HG03060 (cell line): ENCODE measurements at regions not wholly inside any gene's neighbourhood (a gene's known extent, or its start where the extent isn't known, plus 50 kb on each side); places are given as distances from the start of the nearest gene placed in this dataset.

Source experiments
- ATAC-seq: cut with Tn5 transposase; IDR thresholded peaks from one replicate; pipeline ENCODE4 v1.9.1; 2021; ENCODE audit warnings: low read depth, moderate number of reproducible peaks; ENCODE audit not compliant: unreplicated experiment

DNA sequence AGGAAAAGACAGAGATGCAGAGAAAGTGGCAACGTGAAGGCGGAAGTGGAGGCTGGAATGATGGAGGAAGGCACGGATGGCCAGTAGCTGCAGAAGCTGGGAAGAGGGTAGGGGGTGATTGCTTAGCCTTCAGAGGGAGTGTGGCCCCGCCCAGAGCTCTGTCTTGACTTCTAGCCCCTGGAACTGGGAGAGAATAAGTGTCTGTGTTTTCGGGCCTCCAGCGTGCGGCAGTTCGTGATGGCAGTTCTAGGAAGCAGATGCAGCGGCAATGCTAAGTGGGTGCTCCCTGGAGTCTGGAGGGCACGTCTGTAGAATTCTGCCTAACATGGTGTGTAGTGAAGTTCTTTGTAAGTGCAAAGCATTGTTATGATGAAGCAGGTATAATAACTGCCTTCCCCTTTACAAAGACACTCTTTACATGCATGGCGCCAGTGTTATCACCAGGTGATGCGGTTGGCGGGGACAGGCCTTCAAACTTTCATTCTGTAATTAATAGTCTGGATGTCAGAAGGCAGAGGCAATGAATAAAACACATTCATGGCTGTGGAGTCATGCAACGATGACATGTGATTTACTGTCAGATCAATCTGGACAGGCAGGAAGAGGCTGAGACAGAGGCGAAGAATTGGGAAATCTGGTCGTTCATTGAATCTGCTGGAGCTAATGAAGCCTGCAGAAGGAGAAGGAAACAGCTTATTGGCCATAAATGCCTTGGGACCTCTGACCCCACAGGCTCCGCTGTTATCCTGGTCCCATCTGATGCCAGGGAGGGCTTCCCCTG, 228.6 kb downstream of the GLRX3 start:
- ATAC-seq, result no peak

DNA sequence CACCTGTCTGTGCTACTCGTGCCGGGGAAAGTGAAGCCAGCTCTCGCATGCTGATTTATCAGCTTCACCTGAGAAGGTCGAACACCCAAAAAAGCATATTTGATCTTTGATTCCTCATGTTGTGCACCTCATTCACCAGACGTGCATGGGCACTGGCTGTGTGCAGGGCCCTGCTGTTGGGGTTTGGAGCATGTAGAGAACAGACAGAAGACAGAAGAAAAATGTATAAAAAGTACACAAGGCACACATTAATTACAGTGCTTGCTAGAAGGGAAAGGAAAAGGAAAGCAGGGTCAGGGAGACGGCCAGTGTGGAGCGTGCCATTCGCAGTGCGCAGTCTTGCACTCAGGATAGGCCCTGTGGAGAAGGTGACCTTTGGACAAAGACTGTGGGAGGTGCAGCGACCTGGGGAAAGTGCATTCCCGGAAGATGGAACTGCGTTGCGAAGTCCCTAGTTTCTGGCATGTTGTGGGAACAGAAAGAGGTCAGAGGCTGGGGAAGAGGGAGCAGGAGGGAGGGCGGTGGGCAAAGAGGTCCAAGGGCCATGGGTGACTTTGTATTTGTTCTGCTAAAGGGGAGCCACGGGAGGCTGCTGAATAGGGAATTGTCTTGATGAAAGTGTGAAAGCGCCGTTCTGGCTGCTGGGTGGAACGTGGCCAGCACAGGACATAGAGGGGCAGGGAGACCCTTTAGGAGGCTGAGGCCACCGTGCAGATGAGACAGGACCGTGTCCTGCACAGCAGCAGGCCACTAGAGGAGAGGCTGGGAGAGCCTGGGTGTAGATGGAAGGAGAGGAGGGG, 232.8 kb downstream of the GLRX3 start:
- no peak for ATAC-seq

DNA sequence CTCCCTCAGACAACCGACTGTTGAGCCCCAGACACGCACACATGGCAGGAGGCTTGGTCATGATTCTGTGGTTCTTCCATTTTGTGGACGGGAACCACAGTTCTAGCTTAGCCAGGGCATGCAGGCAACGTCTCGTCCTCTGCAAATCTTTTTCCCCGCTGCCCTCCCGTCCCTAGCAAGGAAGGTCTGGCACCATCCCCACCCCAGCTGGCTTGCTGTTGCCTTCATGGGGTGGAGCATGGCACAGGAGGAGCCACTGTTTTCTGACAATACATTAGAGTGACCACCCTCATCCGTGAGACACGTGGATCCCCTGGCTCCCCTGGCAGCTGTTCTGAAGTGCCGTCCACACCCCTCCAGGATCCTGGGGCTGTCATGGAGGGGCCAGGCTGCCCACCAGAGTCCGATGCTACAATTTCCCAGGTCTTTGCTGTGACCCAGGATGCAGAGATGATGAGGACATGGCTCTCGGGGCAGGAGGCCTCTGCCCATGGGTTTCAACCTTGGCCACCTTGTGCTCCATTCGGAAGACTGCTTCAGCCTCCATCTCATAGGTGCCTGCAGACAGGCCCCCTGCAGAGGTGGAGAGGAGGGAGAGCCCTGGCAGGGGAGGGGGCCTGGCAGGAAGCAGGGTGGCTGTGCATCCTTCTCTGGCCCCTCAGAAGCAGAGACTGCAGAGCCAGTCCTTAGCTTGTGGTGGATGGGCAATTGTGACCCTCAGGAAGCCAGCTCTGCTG, 233.6 kb downstream of the GLRX3 start:
- ATAC-seq, result no peak

DNA sequence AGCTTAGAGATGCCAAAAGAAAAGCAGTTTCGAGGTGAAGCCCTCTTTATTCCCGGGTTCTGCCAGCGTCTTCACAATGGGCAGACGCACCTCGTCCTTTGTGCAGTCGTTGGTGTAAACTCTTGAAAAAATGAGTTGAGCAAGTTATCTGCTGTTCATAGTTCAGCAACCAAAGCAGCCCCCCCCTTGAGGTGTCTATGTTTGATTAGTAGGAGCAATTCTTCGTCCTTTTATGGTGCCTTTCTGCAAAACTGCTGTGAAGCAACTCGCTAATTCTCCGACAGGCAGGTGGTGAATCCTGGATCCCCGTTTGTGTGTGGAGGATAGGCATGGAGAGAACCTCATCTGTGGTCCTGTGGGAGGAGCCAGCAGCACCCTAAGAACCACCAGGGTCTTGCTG, 234.5 kb downstream of the GLRX3 start:
- ATAC-seq, result no peak

DNA sequence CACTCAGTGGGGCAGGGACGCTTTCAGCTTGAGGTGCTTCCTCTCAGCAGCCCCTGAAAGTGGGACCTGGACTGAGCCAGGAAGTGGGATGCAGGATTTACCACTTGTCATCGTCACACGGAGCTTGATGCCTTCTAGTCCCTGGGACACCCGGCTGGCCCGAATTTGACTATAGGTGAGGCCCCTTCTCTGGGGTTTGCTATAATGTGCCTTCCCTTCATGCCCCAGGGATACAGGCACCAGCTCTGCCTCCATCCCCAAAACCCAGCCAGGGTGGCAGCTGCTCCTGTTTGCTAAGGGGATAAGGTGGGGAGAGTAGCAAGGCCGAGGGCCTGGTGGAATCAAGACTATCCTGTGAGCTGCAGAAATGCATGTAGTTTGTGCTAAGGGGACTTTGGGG, 235.0 kb downstream of the GLRX3 start:
- ATAC-seq, result no peak

DNA sequence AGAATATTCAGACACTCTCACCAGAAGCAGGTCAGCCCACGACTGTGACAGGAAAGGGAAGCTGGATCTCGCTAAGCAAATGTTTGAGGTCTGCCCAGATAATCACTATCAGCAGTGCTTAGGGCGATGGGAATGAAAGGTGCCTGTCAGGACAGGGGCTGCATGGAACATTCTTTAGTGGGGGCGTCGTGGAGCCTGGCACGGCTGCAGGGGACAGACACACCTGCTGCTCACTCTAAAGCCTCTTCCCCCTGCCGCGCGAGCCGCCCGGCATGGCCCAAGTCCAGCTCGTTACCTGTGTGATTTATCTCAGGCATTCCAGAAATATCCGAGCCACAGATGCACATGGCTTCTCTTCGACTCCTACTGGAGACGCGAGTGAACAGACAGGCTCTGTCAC, 235.5 kb downstream of the GLRX3 start:
- ATAC-seq, result no peak

DNA sequence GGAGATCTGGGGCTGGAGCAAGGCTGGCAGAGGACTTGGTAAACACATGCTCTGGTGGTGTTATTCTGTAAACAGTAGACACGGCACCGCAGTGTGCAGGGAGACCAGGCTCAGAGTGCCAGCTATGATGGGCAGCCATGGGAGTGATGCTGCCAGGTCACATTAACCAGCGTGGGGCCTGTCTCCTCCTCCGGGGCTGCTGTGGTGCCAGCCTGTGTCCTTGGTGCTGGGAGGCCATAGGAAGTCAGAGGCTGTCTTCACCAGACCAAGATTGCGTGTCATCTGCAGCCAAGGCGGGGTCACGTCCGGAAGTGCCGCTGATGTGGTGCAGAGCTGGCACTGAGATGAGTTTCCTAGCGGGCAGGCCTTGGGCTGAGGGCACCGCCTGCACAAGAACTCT, 236.0 kb downstream of the GLRX3 start:
- no peak for ATAC-seq

DNA sequence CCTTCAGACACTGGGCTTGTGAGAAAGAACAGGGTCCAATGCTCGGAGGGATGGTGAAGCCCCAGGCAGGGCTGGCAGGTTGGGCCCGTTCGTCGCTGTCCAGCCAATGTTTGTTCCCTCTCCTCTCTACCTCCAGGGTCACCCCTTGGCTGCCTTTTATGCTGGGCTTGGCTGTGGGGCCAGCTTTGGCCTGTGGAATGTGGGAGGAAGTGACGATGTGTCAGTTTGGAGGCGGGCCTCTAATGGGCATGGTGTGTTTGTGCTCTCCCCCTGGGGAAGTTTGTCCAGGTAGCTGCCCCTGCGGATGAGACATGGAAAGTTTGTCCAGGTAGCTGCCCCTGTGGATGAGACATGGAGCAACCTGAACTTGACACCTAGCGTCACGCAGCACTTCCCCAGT, 236.7 kb downstream of the GLRX3 start:
- ATAC-seq, result no peak

DNA sequence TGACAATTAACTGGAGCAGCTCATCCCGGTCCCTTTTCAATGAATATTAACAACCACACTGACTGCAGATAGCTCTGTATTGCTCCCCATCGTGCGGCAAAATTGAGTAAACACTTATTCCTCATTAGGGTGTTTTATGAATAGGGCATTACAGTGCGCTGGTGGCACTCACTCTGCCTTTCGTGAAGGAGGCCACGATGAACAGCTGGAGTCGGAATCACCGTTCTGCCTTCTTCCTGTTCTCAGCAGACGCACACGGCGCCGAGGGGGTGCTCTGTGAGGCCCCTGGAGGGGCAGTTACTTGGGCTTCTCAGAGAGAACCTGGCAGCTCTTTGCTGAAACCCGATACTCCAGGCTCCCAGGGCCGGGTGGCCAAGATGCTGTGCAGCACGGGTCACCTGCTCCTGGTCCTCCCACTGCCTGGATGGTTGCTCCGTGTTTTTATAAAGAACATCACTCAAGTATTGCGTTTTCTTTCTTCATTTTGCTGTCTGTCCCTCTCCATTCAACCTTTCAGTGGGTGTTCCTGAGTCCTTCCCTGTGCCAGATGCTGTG, 241.9 kb downstream of the GLRX3 start:
- no peak for ATAC-seq

DNA sequence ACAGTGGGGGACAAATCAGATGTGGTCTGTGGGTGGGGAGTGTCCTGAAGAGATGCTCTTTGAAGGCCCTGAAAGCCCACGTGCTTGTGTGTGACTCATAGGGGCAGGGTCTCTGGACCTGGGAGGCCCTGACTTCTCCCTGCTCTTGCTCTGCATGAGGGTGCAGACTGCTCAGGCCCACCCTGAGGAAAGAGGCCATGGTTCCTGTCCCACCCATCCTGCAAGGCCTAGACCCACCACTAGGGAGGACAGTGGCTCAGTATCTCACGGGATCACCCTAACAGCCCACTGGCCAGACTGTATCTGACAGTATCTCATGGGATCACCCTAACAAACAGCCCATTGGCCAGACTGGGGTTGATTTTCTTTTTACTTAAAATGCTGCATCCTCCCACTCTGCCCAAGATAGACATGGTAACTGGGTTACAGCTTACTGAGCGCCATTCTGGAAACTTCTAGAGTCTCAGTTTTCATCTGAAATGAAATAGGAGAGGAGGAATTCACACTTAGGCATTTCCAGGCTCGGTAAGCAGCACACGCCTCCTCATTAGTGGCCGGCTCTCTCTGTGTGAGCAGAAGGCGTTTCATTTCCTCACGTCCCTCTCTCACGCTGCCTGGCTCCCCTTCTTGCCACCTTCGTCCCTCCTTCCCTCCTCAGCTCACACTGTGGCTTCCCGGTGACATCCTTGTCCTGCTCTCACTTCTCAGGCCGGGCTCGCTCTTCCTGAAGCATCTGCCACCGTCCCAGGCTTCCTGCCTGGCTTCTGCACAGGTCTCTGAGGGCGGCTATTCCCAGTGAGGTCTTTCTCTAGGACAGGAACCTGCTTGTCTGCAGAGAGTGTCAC, 242.6 kb downstream of the GLRX3 start:
- ATAC-seq, result no peak

DNA sequence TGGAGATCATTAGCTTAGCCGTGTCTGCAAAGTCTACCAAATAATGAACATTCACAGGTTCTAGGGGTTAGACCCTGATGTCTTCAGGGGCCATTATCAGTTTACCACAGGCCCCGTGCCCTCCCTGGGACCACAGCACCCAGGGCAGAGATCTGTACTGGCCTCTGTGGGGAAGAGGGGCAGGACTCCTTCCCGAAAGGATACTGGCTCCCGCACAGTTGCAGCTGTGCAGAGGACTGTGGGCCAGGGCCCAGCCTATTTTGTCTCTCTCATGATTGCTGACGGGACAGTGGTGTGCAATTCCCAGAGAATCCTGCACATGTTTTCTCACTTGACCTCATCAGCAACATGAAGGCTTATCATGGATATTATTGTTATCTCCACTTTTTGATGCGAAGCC, 243.9 kb downstream of the GLRX3 start:
- no peak for ATAC-seq

DNA sequence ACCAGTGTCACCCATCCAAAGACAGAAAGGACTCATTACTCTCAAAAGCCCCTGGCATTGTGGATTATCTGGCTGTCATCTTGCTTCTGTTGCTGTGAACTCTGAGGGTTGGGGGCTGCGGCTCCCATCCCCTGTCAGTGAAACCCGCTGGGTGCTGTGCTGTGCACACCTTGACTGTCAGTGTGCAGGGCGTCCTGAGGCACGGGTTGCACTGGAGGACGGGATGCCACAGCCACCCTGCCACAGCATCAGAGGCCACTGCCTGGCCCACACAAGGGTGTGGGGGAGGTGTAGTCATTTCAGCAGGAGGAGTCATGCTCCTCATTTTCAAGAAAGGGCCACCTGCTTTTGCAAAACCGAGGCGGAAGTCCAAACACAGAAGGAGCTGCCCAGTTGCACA, 245.8 kb downstream of the GLRX3 start:
- ATAC-seq, result no peak

DNA sequence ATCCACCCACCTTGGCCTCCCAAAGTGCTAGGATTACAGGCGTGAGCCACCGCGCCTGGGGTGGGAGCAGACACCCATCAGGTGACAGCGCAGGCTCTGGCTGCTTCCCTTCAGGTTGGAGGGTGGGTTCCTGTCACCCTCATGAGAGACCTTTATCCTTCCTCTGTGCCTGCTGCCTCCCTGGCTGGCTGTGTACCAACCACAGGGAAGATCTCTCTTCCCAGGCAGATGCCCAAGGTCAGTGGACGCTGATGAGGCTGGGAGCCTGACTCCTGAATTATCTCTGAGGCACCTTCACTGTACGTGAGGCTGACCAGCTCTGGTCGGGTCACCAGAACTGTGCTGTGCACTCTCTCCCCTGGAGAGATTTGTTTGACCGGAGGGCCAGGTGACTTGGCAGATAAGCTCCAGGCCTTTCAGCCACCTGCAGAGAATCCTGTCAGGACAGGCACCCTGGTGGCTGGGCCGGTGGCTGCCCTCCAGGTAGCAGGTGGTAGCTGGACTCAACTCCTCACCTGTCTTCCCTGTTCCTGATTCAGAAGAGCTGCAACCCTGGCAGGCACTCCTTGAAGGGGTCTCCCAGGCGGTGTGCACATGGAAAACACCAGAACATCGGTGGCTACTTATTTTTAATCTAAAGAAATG, 251.9 kb downstream of the GLRX3 start:
- ATAC-seq, result no peak

DNA sequence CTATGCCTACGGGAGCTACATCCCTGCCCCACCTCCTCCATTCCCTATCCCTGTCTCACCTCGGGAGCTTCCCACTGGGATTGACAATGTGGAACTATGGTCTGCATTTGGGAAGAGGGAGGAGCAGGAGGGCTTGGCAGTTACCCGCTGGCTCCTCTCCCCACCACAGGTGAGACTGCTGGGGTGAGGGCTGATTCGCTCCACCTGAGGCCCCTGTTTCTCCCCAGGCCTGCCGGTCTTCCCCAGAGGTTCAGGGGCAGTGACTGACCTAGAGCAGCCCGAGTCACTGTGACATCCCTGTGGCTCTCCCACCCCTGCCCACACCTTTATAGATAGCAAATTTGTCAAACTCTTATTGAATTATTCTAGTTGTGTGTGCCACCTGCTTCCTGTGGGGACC, 252.6 kb downstream of the GLRX3 start:
- no peak for ATAC-seq

DNA sequence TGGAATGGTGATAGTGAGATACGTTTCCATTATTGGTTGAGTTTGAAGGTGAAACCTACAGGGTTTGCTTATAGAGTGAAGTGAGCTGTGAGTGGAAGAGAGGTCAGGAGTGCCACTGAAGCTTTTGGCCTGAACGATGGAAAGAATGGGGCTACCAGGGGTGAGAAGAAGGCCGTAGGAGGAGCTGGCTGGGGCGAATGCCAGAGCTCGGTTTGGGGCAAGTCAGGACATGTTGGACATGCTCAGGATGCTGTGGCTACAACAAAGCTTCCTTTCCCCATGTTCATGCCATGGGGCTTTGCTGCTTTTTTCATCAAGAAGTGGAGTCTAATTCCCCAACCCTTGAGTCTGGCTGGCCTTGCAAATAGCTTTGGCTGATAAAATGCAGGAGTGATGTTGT, 253.7 kb downstream of the GLRX3 start:
- ATAC-seq, result no peak

DNA sequence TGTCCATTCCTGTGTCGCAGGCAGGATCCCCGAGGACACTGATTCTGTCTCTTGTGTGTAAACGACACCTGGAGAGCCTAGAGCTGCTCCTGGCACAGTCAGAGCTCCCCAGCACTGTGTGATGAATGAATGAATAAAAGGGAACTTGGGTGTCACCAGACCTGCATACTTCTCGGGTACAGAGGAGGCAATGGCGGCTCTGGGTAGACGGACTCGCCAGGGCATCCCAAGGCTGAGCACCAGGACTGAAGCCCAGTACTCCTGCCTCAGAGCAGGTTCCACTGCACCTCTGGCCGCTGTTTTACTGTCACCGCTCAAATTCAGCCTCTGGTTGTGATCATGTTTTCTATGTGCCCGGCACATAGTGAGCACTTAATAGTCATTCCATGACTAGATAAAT, 255.8 kb downstream of the GLRX3 start:
- no peak for ATAC-seq

DNA sequence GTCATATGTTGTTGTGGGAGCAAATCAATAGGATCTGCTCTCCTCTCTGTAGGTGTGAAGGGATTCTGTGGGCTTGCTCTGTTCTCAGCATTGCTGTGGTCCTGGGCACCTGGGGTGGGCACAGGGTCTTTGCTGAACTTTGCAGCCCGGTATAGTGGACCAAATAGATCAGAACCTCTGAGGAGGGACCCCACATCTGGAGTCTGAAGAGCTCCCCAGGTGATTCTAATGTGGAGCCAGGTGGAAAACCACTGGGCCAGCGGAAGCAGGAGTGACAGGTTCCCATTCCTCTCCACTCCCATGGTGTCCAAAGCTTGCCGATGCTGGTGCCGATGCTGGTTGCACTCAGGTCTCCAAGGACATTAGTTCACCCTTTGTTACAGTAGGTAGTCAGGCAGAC, 257.2 kb downstream of the GLRX3 start:
- ATAC-seq, result no peak

DNA sequence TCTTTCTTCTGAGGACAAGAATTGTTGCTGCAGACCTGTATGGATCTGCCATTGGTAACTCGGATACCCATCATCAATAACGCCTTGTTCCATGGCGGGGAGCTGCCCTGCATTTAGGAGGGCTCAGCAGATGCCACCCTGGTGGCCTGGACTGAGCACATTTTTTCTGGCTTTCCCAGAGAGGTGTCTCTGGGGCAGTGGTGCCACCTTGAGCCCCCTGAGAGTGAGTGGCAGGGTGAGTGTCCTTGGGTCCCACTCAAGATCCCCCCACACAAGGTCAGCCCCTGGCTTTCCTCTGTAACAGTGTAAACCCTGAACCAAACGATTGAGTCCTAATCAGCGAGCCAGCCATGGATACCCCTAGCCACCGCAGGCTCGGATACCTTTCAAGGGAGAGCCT, 258.6 kb downstream of the GLRX3 start:
- ATAC-seq, result no peak

DNA sequence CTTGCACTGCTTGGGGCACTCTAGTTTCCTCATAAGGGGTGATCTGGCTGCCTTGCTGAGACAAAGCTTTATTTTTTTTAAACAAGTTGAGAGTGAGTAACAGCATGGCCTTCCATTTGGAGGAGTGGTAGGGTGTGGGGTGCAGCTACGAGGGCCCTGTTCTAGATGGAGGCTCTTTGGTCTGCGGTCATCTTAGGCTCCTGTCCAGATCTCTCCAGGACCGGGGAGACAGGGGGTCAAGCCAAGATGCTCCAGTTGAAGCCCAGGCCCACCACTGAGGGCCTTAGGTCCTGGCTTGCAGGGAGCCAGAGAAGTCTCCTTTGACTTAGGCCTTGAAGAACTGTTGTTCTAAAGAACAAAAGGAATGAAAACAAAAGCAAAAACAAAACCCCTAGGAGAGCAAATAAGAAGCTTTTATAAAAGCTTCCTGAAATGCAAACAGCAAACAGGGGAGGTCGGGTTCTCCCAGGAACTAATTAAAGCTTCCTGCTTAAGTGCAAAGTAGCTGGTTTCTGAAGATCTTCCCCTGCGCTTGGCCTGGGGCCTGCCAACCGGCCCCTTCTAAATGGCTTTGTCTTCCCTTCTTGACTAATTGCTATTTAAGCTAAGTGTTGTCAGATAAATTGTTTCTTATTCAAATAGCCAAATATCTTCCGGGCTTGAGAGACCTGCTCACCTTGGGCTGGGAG, 259.2 kb downstream of the GLRX3 start:
- no peak for ATAC-seq
